Common myeloid progenitor, CD34-positive (primary cell): ENCODE measurements at regions not wholly inside any gene's neighbourhood (a gene's known extent, or its start where the extent isn't known, plus 50 kb on each side); places are given as distances from the start of the nearest gene placed in this dataset.
"Not testable (repeated sequence)": the region's sequence is repeated elsewhere in the genome, so short reads cannot be mapped to it uniquely, and the experiment has no call there.

Experiments
- CTCF ChIA-PET: fragments of 350-600 bp; sonication (Branson Sonifier 250); formaldehyde crosslinking; loops from one replicate; lab custom pipeline; 2021; ENCODE audit warnings: antibody characterized with exemption; lab: Charles Lee
- POLR2A ChIA-PET: fragments of 350-600 bp; sonication (Branson Sonifier 250); formaldehyde crosslinking; loops from one replicate; lab custom pipeline; 2021; ENCODE audit warnings: antibody characterized with exemption; lab: Charles Lee
- DNase-seq, 3 donors: peaks; one replicate each; pipeline versions ENCODE4 v3.0.0 to v3.0.0-alpha.2; 2013
- H3K27ac ChIP-seq, 2 experiments: 1 replicate in 1 of 2; 2 replicates in 1 of 2; pipeline ENCODE4 v1.7.0; 2013; ENCODE audit warnings: inconsistent platforms in 2 of 2, low read length in 2 of 2, mild to moderate bottlenecking in 2 of 2, low read depth in 1 of 2, moderate library complexity in 1 of 2; ENCODE audit not compliant: severe bottlenecking in 2 of 2, insufficient read depth in 1 of 2, poor library complexity in 1 of 2
- H3K27me3 ChIP-seq, 5 experiments: replicated peaks in 2 of 5; 1 replicate in 3 of 5; 2 replicates in 2 of 5; pipeline versions ENCODE4 v1.6.1 to v1.7.0; 2013; ENCODE audit warnings: low read length in 4 of 5, mild to moderate bottlenecking in 2 of 5, moderate library complexity in 2 of 5, inconsistent platforms in 1 of 5; ENCODE audit not compliant: insufficient read depth in 5 of 5, control insufficient read depth in 4 of 5
- H3K36me3 ChIP-seq, 4 experiments: 1 replicate in 2 of 4; 2 replicates in 2 of 4; pipeline versions ENCODE4 v1.6.1 to v1.7.0; 2013; ENCODE audit warnings: low read length in 3 of 4, control low read depth in 1 of 4, mild to moderate bottlenecking in 1 of 4; ENCODE audit not compliant: control insufficient read depth in 4 of 4, insufficient read depth in 4 of 4
- H3K4me1 ChIP-seq, 4 experiments: 1 replicate in 3 of 4; 2 replicates in 1 of 4; pipeline versions ENCODE4 v1.6.1 to v1.7.1; 2013; ENCODE audit warnings: low read length in 3 of 4, mild to moderate bottlenecking in 3 of 4, control low read depth in 1 of 4, inconsistent platforms in 1 of 4, moderate library complexity in 1 of 4; ENCODE audit not compliant: control insufficient read depth in 4 of 4, insufficient read depth in 4 of 4; ENCODE audit errors: control extremely low read depth in 1 of 4
- H3K4me3 ChIP-seq, 7 experiments: 1 replicate in 4 of 7; 2 replicates in 3 of 7; pipeline versions ENCODE4 v1.5.1 to v1.7.0; 2013; ENCODE audit warnings: mild to moderate bottlenecking in 7 of 7, low read length in 6 of 7, moderate library complexity in 6 of 7, inconsistent platforms in 2 of 7, low read depth in 2 of 7, control low read depth in 1 of 7; ENCODE audit not compliant: insufficient read depth in 4 of 7, control insufficient read depth in 1 of 7; ENCODE audit errors: extremely low read depth in 1 of 7
- H3K9me3 ChIP-seq, 5 experiments: 1 replicate in 4 of 5; 2 replicates in 1 of 5; pipeline versions ENCODE4 v1.6.1 to v1.7.1; 2013; ENCODE audit warnings: low read length in 4 of 5, mild to moderate bottlenecking in 2 of 5, inconsistent platforms in 1 of 5, low read depth in 1 of 5, moderate library complexity in 1 of 5; ENCODE audit not compliant: control insufficient read depth in 4 of 5, insufficient read depth in 2 of 5; ENCODE audit errors: control extremely low read depth in 1 of 5
- WGBS: methylation state at CpG from one replicate; pipeline ENCODE4 v1.1.5; 2013; ENCODE audit not compliant: insufficient coverage; 5-methylcytosine and 5-hydroxymethylcytosine counted together

- Histone ChIP-seq H3K9me3 (peaks cover 0 to 3% (median 0%) of the 10 kb centered on the region in 5 experiments), H3K36me3 (no peaks in the 10 kb centered on the region), H3K27me3 (no peaks in the 10 kb centered on the region), H3K4me3 (no peak overlapping the region), H3K4me1 (no peaks in the 10 kb centered on the region), H3K27ac (no peak overlapping the region)
- POLR2A ChIA-PET: no interaction called here
- no peak for DNase-seq
- WGBS: no CpG with 5 or more reads among the region's 1 CpG
- CTCF ChIA-PET: no interaction called here
Observed at GRCh38 chr5:9771079-9771478, 140.9 kb upstream of the TAS2R1 start.

DNA sequence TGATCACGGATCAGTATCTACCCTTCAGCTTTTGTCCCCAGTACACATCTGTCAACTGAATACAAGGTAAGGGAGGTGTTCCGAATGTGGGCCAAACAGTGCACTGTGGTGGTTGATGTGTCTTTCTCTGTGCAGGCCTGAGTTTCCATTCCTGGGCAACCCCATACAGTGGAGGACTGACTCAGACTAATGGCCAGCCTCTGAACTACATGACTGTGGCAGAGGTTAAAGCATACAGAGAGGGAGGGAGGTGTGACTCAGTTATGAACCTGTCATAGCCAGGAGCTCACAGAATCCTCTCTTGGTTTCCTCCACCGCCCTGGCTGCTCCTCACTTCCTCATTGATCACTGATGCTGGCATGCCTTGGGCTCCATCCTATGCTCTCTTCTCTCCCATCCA lies 136.4 kb upstream of the TAS2R1 start:
- H3K4me1 ChIP-seq: no peaks in the 10 kb centered on the region
- ChIA-PET POLR2A (no interaction called here), CTCF (no interaction called here)
- H3K27me3 ChIP-seq: peaks cover 0 to 2% (median 0%) of the 10 kb centered on the region in 5 experiments
- no peak overlapping the region for H3K4me3 ChIP-seq
- WGBS: 100% methylated on average over 3 of the region's 3 CpGs
- H3K36me3 ChIP-seq: no peaks in the 10 kb centered on the region
- H3K9me3 ChIP-seq: no peaks in the 10 kb centered on the region
- no peak for DNase-seq
- H3K27ac ChIP-seq: no peak overlapping the region

DNA sequence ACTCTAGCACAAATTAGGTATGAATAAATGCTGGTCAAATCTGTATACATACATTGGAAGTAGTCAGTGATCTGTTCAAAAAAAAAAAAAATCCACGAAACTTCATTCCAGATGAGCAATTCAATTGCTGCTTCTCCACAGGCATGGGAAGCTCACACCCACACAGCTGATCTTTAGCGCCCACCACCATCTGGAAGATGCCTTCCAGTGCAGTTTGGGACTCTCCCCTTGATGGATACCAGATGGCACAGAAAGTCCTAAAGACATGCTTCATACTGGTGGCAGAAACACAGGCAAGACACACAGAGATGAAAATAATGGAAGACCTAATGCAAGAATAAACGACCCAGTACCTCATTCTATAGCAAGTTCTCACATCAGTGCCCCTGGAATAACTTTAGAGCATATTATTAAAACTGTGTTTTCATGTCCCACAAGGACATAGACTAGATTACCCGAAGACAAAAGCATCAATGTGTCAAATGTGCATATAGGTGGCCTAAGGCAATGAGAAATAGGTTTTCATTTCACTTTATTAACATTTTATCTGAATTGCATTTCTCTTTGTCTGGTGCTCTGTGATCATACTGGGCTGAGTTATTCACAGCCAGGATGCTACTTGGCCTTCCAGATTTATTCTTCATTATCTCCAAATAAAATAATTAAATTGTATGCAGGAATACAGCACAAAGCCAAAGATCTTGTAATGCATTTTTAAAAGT lies 135.4 kb upstream of the TAS2R1 start:
- Histone ChIP-seq H3K4me1 (no peaks in the 10 kb centered on the region), H3K27ac (no peak overlapping the region)
- POLR2A ChIA-PET: no interaction called here

GRCh38 chr5:9761706-9762105 lies 131.6 kb upstream of the TAS2R1 start:
- CTCF ChIA-PET: no interaction called here
- Histone ChIP-seq H3K9me3 (no peaks in the 10 kb centered on the region), H3K36me3 (no peaks in the 10 kb centered on the region), H3K4me3 (no peak overlapping the region), H3K27me3 (peaks cover 0 to 2% (median 0%) of the 10 kb centered on the region in 5 experiments), H3K4me1 (no peaks in the 10 kb centered on the region), H3K27ac (no peak overlapping the region)
- DNase-seq: no peak
- 70% methylated on average over 4 of the region's 4 CpGs for WGBS
- POLR2A ChIA-PET: no interaction called here

More for the DNA sequence above, 135.4 kb upstream of the TAS2R1 start:
- Histone ChIP-seq H3K4me3 (no peak overlapping the region), H3K9me3 (no peaks in the 10 kb centered on the region), H3K27me3 (peaks cover 0 to 2% (median 0%) of the 10 kb centered on the region in 5 experiments), H3K36me3 (no peaks in the 10 kb centered on the region)
- 51% methylated on average over 2 of the region's 4 CpGs for WGBS
- CTCF ChIA-PET: no interaction called here
- DNase-seq: no peak

DNA sequence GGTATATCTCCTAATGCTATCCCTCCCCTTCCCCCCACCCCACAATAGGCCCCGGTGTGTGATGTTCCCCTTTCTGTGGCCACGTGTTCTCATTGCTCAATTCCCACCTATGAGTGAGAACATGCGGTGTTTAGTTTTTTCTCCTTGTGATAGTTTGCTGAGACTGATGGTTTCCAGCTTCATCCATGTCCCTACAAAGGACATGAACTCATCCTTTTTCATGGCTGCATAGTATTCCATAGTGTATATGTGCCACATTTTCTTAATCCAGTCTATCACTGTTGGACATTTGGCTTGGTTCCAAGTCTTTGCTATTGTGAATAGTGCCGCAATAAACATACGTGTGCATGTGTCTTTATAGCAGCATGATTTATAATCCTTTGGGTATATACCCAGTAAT lies 122.5 kb upstream of the TAS2R1 start:
- H3K27ac ChIP-seq, DNase-seq, CTCF ChIA-PET, POLR2A ChIA-PET, H3K9me3 ChIP-seq, H3K36me3 ChIP-seq, H3K27me3 ChIP-seq, H3K4me1 ChIP-seq, H3K4me3 ChIP-seq: not testable (repeated sequence)
- WGBS: no CpG with 5 or more reads among the region's 5 CpGs

DNA sequence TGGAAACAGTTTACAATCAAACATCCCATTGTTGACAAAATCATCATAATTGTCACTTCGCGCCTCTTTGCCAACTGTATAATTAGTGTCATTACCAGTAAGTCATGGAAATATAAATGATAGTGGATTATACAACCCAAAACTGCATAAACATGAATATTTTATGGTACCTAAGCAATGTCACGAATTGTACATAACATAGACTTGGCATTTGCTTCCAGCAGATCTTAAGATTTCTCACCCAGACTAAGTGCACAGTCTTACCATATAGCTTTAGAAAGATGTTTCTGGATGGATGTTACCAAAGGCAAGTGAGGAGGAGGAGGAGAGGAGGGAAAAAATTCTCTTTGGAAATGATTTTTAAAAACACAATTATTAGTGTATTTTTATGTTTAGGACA lies 113.4 kb upstream of the TAS2R1 start:
- Histone ChIP-seq H3K4me3 (no peak overlapping the region), H3K27me3 (no peaks in the 10 kb centered on the region), H3K4me1 (no peaks in the 10 kb centered on the region), H3K36me3 (no peaks in the 10 kb centered on the region), H3K9me3 (no peaks in the 10 kb centered on the region), H3K27ac (no peak overlapping the region)
- ChIA-PET POLR2A (no interaction called here), CTCF (no interaction called here)
- WGBS: no CpG with 5 or more reads among the region's 3 CpGs
- no peak for DNase-seq

DNA sequence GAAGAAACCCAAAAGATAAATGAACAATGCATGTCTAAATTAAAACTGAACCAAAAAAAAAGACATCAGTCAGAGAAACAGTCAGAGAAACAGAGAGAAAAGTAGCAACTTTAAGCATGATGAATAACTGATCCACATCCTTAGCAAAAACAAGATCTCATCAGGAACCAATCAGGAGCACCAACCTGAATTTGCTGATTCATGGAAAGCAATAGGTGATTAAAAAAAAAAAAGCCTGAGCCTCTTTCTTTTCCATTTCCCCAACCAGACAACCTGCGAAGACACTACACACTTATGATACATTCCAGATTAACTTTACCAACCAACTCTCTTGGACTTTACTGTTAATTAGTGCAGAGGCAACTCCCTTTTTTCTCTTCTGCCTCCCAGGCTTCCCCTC lies 112.7 kb upstream of the TAS2R1 start:
- Histone ChIP-seq H3K27me3 (no peaks in the 10 kb centered on the region), H3K4me1 (no peaks in the 10 kb centered on the region), H3K4me3 (no peak overlapping the region), H3K9me3 (no peaks in the 10 kb centered on the region), H3K36me3 (no peaks in the 10 kb centered on the region), H3K27ac (no peak overlapping the region)
- ChIA-PET POLR2A (no interaction called here), CTCF (no interaction called here)
- DNase-seq: no peak
- WGBS: 100% methylated on average over 1 of the region's 1 CpG
